ENCODE measurements at regions not wholly inside any gene's neighbourhood (a gene's known extent, or its start where the extent isn't known, plus 50 kb on each side); places are given as distances from the start of the nearest gene placed in this dataset.

DNA sequence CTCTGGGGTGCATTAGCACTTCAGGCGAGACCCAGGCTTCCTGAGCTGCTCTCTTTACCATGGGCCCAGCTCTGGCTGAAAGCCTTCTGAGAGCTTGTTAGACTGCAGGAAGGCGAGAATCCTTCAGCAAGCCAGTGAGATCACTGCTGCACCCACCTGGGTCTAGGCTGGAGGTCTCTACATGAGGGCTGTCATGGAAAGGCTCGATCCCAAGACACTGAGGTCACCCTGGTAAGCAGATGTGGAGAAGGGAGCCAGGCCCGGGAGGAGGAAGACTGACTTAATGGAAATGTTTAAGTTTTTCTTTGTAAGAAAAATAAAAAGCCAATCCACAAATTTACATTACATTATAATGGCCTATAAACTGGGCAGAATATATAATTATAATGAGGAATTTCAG lies 684.5 kb downstream of the TNS3 start:
- no peak for DNase-seq
- no peaks in the 10 kb centered on the region for H3K27me3 ChIP-seq
- no peaks in the 10 kb centered on the region for H3K36me3 ChIP-seq
- H3K4me3 ChIP-seq: no peak overlapping the region
- H3K9me3 ChIP-seq: no peaks in the 10 kb centered on the region
- H3K27ac ChIP-seq: no peak overlapping the region
- intact Hi-C loops (cut with DNase I; ENCODE audit: low total_unique reads): no loop called here
- no peak for TF ChIP-seq POLR2A (IDR thresholded peaks at IDR 0.05)
- TF ChIP-seq, protein P1, sequence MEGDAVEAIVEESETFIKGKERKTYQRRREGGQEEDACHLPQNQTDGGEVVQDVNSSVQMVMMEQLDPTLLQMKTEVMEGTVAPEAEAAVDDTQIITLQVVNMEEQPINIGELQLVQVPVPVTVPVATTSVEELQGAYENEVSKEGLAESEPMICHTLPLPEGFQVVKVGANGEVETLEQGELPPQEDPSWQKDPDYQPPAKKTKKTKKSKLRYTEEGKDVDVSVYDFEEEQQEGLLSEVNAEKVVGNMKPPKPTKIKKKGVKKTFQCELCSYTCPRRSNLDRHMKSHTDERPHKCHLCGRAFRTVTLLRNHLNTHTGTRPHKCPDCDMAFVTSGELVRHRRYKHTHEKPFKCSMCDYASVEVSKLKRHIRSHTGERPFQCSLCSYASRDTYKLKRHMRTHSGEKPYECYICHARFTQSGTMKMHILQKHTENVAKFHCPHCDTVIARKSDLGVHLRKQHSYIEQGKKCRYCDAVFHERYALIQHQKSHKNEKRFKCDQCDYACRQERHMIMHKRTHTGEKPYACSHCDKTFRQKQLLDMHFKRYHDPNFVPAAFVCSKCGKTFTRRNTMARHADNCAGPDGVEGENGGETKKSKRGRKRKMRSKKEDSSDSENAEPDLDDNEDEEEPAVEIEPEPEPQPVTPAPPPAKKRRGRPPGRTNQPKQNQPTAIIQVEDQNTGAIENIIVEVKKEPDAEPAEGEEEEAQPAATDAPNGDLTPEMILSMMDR (IDR thresholded peaks at IDR 0.05): no peak
- H3K4me1 ChIP-seq: peaks cover 0 to 3% of the 10 kb centered on the region in 2 donors

DNA sequence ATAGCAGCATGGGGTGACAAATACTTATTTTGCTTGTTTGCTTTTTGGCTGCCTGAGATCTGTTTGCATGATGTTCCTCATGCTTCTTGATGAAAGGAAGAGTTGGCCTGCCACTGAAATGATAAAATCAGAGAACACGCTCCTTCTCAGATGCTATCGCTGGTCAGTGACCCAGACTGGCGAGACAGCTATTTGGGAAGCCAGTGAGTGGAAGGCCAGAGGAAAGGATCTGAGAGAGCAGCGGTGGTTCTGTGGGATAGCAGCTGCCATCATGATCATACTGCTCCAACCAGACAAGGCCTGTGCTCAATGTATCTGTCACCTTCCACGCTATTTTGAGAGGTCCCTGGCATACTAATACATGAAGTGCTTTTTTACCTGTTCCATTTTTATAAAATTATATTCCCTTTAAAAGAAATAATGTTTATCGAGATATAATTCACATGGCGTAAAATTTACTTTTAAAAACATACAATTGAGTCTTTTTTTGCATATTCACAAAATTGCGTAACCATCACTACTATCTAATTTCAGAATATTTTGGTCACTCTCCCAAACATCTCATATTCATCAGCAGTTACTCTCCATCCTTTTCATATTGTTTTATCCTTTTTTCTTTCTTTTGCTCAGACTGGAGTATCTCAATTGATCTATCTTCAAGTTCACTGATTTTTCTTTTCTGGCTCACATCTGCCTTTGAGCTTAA lies 695.1 kb downstream of the TNS3 start:
- no peak for DNase-seq
- intact Hi-C loops (cut with DNase I; ENCODE audit: low total_unique reads): no loop called here
- H3K9me3 ChIP-seq: peaks cover 0 to 10% of the 10 kb centered on the region in 2 donors
- H3K27ac ChIP-seq: no peak overlapping the region
- no peaks in the 10 kb centered on the region for H3K4me1 ChIP-seq
- no peaks in the 10 kb centered on the region for H3K27me3 ChIP-seq
- TF ChIP-seq POLR2A (IDR thresholded peaks at IDR 0.05): no peak
- TF ChIP-seq, protein P1 (IDR thresholded peaks at IDR 0.05): no peak
- no peaks in the 10 kb centered on the region for H3K36me3 ChIP-seq
- no peak overlapping the region for H3K4me3 ChIP-seq

DNA sequence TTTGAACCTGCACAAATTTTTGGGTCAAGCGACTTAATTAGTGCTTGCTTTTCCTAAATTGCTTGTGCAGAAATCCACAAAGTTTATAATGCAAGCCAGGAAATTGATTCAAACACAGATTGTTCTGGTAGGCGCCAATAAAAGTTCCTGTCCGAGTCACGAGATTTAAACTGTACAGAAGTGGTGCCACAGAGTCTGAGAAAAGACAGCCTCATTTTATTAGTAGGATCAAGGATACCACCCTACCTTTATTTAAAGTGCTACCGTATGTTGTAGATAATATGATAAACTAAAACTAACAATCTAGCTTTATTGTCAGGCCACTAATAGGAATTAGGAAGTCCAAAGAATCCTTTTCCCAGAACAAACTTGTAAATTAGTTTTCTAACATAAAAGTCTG lies 696.7 kb downstream of the TNS3 start:
- DNase-seq: no peak
- TF ChIP-seq POLR2A (IDR thresholded peaks at IDR 0.05): no peak
- TF ChIP-seq, protein P1 (IDR thresholded peaks at IDR 0.05): no peak

DNA sequence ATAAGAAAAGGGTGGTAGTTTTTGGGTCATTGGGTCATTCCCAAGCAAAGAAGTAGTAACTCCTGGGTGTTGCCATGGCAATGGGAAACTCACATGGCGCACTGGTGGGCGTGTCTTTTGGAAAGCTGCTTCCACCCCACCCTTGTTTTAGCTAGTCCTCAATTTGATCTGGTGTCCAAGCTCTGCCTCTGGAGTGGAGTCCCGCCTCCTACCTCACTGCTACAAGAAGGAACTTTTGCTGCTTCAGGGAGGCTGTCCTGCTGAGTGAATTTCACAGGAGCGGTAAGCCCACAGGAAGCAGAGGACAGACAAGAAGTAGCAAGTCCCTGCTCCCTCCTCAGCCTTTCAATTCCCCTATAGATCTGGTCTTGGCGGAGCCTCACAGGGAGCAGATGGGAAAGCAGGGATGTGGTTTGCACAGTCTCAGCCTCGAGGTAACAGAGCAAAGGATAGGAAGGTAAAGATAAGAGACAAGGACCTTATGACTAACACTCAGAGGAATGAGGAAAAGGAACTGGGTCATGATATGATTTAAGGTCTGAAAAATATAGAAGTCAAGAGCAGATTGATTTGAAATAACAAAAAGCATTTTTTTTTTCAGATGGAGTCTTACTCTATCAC lies 700.3 kb downstream of the TNS3 start:
- intact Hi-C loops (cut with DNase I; ENCODE audit: low total_unique reads): no loop called here
- DNase-seq: no peak
- no peak for TF ChIP-seq POLR2A (IDR thresholded peaks at IDR 0.05)
- TF ChIP-seq, protein P1 (IDR thresholded peaks at IDR 0.05): no peak

More for the DNA sequence above, 696.7 kb downstream of the TNS3 start:
- H3K36me3 ChIP-seq: no peaks in the 10 kb centered on the region
- H3K27me3 ChIP-seq: no peaks in the 10 kb centered on the region
- H3K4me3 ChIP-seq: no peak overlapping the region
- no peaks in the 10 kb centered on the region for H3K4me1 ChIP-seq
- no peak overlapping the region for H3K27ac ChIP-seq
- peaks cover 0 to 6% of the 10 kb centered on the region in 2 donors for H3K9me3 ChIP-seq
- intact Hi-C loops (cut with DNase I; ENCODE audit: low total_unique reads): no loop called here

DNA sequence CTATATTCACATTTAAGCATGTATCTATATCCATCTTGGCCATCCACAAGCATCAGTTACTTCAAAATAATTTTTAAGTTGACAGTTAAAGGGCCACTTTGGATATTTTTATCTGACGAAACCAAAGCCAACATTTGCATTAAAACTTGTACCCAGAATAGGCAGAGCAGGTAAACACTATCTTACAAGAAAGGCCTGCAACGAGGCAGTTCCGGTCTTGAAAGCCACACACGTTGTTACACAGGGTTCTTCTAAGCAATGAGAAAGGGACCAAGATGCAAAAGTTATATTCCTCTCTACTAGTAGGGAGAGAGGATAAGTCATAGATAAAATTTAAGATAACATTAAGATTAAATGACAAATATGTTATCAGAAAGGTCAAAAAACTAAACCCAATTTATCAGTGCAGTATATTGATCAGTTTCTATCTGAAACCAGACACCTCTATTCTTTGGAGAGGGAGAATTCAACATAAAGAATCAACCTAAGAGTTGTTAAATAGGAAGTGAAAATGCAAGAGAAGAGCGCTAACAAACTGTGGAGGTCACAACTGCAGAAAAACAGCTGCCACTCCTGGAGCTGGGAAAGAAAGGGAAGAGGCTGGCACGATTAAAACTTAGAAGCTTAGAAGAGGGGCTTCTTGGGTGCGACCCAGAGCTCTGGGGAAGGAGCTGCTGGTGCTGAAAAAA lies 701.3 kb downstream of the TNS3 start:
- DNase-seq: no peak
- H3K9me3 ChIP-seq: no peaks in the 10 kb centered on the region
- TF ChIP-seq, protein P1 (IDR thresholded peaks at IDR 0.05): no peak
- H3K4me1 ChIP-seq: no peaks in the 10 kb centered on the region
- H3K36me3 ChIP-seq: no peaks in the 10 kb centered on the region
- intact Hi-C loops (cut with DNase I; ENCODE audit: low total_unique reads): no loop called here
- H3K27me3 ChIP-seq: no peaks in the 10 kb centered on the region
- H3K27ac ChIP-seq: no peak overlapping the region
- H3K4me3 ChIP-seq: no peak overlapping the region

More for the DNA sequence above, 700.3 kb downstream of the TNS3 start:
- no peaks in the 10 kb centered on the region for H3K9me3 ChIP-seq
- H3K27me3 ChIP-seq: no peaks in the 10 kb centered on the region
- H3K36me3 ChIP-seq: no peaks in the 10 kb centered on the region
- H3K4me3 ChIP-seq: no peak overlapping the region
- H3K27ac ChIP-seq: no peak overlapping the region
- no peaks in the 10 kb centered on the region for H3K4me1 ChIP-seq
